ENCODE measurements at regions not wholly inside any gene's neighbourhood (a gene's known extent, or its start where the extent isn't known, plus 50 kb on each side); places are given as distances from the start of the nearest gene placed in this dataset.

- DNase-seq = no peak
These were observed 449.1 kb downstream of the XPNPEP1 start for GRCh38 chr10:109474261-109474660.

GRCh38 chr10:109467551-109467950, 455.8 kb downstream of the XPNPEP1 start:
- DNase-seq = no peak

GRCh38 chr10:109464949-109465348, 458.4 kb downstream of the XPNPEP1 start:
- DNase-seq = no peak

DNA sequence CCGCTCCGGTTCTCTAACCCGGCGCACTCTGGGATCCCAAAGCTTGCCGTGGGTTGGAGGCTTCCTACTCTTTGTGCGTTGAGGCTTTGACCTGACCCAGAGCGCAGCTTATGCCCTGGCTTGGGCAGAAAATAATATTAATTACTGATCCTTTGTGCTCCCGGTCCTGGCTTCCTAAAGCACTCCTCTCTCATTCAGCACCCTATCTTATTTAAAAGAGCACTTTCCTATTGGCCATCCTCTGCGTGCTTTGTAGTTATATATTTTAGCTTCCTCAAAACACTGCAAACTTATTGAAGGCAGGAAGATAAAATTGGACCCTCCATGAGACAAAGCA, 466.0 kb downstream of the XPNPEP1 start:
- DNase-seq = no peak

DNA sequence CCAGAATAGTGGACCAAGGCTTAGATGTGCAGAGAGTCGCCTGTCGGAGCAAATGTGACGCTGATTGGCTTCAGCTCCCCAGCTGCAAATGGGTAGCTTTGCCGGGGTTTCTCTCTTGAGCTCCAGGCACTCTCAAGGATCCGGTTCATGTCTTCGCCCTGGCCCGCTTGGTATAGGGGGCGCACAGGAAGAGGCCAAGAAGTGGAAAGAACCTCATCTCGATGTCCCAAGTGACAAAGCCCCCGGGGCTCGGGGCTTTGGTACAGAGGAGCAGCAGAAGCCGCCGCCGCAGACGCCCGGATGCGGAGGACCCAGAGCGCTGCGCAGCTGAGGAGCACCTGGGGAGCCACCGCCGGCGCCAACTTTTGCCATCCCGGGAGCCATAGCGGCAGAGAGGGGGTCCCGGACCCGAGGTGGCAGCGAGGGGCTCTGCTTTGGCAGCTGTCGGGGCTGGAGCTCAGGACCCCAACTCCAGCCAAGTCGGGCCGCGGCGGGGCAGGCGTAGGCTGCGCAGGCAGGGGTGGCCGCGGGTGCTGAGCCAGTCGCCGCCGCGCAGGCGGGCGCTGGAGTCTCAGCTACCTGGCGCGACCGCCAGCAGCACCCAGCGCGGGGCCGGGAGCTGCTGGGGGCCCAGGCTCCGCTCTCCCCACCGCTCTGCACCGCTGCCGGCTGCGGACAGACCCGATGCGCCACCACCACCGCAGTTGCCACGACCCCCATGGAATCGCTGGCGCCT, 466.6 kb downstream of the XPNPEP1 start:
- DNase-seq = no peak

DNA sequence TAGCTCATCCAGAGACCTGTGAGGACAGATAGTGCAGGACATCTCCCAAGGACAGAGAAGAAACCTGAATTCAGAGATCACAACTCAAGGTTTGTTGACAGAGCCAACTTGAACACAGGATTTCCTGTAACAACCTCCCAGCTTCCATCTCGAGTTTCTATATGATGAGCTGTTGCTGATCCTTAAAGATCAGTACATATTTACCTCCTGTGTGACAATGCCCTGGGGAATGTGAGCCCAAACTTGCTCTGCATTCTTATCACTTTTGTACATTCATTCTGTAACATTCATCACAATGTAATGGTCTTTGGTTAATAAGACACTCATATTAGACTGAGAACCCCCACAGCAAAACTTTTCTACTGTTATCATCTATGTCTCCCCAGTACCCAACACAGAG, 468.6 kb downstream of the XPNPEP1 start:
- DNase-seq = no peak

GRCh38 chr10:109451879-109452278, 471.4 kb downstream of the XPNPEP1 start:
- no peak for DNase-seq

- DNase-seq = no peak
These were observed 472.6 kb downstream of the XPNPEP1 start for GRCh38 chr10:109450702-109451101.

- no peak for DNase-seq
These were observed 489.9 kb downstream of the XPNPEP1 start for GRCh38 chr10:109433434-109433833.

DNA sequence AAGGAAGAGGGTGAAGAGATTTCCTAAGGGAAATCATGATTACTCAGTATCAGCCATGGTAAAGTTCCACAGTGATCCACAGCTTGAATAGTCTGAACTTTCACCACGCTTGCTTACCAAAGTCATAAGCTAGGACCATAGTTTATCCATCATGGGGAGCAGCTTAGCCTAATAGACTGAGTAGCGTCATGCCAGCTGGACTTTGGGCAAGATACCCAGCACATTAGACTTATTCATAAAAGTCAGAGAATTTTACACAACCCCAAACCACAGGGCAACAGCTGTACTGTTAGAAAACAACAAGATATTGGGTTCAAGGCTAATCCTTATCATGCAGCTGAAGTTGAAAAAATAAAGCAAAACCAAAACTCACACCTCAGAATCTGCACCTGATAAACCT, 491.0 kb downstream of the XPNPEP1 start:
- no peak for DNase-seq

GRCh38 chr10:109430799-109431198, 492.5 kb downstream of the XPNPEP1 start:
- DNase-seq = no peak

- no peak for DNase-seq
These were observed 493.1 kb downstream of the XPNPEP1 start for GRCh38 chr10:109430043-109430760.

DNA sequence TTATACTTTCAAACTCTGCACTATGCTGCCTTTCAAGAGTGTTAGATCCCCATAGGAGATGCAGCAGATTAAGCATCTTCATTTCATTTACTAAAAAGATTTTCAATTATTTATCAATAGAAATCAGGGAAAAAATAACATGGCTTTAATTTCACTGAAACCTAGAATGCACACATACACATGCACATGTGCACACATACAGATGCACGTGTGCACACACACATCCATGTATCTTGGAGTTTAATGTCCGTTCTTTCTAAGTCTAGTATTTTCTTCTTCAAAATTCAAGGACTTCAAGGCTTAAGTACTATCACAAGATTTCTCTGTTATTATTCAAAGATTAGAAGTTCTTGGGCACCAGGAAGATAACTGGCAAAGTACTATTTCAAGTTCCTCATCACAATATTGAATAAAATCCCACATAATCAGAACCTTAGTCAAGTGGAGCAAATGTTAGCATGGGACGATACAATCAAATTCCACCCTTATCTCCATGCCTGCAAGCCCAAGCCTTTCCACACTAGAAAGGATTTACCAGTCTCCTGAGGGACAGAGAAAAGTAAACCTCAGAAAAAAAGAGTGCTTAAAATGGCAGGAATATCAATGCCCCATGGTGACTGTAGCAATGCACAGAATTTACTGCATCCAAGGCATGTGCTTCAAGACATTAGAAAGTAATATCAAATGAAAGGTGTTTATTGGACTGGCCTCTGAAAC, 494.4 kb downstream of the XPNPEP1 start:
- no peak for DNase-seq

GRCh38 chr10:109427411-109427810, 495.9 kb downstream of the XPNPEP1 start:
- DNase-seq = no peak

DNA sequence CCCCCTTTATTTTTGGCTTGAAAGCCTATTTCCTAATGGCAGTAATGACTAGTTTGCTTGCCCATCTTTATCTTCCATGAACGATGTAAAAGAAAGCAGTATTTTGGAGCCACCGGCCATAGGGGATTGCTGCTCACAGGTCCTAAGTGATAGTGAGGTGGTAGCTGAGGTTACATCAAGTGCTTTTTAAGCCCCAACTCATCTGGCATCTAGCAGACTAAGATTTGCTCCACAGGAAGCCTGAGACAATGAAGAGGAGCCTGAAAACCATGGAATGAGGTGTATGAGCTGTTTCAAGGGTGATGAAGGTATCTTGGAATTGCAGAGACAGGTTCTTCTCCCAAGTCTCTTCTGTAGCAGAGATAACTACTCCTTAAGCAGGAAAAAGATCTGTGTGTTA, 496.3 kb downstream of the XPNPEP1 start:
- DNase-seq = no peak

GRCh38 chr10:109418795-109419194, 504.5 kb downstream of the XPNPEP1 start:
- no peak for DNase-seq

DNA sequence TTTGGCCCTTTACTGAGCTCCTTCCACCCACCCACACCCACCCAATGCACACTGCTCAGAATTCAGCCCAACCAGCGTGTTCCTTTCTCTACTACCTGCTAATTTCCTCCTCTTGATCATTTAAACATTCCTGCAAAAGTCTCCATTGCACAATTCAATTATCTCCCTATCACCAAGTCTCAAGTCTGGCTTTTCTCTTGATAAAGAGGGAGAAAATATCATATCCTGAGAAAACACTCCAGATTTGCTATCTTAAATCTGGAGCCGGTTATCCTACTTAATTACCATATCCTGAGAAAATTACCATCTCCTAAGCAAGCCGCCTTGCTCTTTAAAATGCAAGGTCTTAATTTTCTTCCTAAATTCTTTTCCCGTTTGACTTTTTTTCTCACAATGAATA, 505.5 kb downstream of the XPNPEP1 start:
- DNase-seq = no peak

DNA sequence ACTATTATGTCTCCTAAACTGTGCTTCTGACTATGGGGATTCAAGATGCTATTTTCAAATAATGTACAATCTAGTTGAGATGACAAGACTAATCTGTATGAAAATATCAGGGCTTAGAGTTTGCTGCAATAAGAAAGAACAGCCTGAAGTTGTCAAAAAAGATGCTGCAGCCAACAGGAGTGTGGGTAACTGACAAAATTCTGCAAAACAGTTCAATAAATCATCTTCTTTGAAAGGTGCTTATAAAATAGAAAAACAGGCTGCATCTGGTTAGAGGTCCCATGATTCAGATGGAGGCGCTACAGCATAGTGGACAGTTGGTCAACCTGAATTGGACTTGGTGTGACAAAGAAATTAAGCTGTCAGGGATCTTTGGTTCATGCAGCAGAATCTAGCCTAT, 511.0 kb downstream of the XPNPEP1 start:
- DNase-seq = no peak

DNA sequence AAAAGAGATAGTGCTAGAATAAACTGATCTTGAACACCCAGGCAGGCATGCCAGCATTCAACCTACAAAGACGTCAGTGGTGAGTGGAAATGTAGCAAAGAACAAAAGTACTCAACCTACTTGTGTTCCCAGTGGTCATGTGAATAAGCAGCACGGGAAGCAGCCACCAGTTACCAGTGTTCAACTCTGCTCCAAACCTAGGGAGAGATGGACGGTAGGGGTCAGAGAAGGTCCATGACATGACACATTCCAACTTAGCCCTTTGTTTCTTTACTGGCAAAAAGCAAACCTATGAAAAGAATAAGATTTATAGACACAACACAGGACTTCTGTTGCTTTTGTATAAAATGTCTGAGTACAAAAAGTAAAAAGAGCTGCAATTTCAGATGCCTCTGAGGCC, 511.4 kb downstream of the XPNPEP1 start:
- DNase-seq = no peak

DNA sequence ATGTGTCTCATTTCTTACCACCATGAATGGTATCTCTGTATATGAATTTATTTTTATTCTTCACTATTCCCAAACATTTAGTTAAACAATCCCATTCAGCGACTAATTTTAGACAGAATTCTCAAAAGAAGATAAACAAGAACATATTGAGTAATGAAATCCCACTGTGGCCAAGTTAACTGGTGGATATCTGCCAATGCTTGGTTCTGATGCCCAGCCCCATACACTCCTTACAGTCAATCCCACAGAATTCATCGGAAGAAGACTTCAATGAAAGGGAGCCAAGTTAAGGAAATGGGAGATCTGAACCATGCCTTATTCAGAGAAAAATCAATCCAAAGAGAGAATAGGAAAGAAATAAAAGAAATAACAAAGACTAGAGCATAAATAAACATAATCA, 518.0 kb downstream of the XPNPEP1 start:
- DNase-seq = no peak

GRCh38 chr10:109403551-109403950, 519.8 kb downstream of the XPNPEP1 start:
- no peak for DNase-seq

DNA sequence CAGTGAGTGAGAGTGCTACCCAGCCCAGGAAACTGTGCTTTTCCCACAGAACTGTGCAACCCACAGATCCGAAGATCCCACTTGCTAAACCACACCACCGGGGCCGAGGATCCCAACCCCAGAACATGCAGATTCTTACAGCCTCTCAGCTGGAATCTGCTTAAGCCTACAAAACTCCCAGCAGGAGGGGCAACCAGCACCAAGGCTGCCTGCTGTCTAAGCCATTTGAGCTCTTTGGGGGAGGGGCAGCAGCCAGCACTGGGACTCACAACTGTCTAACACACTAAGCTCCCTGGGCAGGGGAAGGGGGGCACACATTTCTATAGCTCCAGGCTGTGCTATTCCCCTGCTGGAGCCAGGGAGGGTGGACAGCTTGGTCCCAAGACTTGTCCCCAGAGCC, 529.9 kb downstream of the XPNPEP1 start:
- DNase-seq = no peak

DNA sequence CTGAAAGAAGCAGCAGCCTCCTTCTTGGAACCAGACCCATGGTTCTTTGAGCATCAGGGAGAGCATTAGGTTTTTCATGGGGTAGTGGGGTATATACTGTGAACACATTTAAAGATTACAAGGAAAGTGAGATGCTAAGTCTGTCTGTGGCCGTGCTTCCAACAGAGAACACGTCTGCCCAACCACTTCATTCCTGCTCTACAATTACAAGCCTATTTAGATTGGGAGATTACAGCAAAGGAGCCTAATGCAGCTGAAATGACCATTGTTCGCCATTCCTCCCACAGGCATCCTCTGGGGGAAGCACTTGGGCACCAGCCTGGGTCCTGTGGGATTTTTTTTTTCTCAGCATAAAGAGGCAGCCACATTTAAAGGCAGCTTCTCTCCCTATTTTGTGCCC, 536.4 kb downstream of the XPNPEP1 start:
- no peak for DNase-seq

GRCh38 chr10:109386101-109386500, 537.2 kb downstream of the XPNPEP1 start:
- no peak for DNase-seq

Measured in NCI-H446 treated with DMSO at 0.1 percent for 48 hours (cell line).